ENCODE measurements at regions not wholly inside any gene's neighbourhood (a gene's known extent, or its start where the extent isn't known, plus 50 kb on each side); places are given as distances from the start of the nearest gene placed in this dataset.

- DNase-seq = no peak
- H3K4me1 ChIP-seq = no peaks in the 10 kb centered on the region
- no peaks in the 10 kb centered on the region for H3K9me3 ChIP-seq
- H3K36me3 ChIP-seq = no peaks in the 10 kb centered on the region
- WGBS, 5 donors = 84 to 100% (median 89%) methylated on average over 1 of the region's 1 CpG
- peaks cover 0 to 30% (median 0%) of the 10 kb centered on the region in 3 donors for H3K27me3 ChIP-seq
- intact Hi-C loops (cut with DNase I; ENCODE audit: low total_unique reads) = no loop called here
- TF ChIP-seq POLR2AphosphoS5 (IDR thresholded peaks at IDR 0.05) = no peak
- no peak for TF ChIP-seq CTCF (IDR thresholded peaks at IDR 0.05)
- no peak for TF ChIP-seq POLR2A (IDR thresholded peaks at IDR 0.05)
- no peak for TF ChIP-seq EP300 (IDR thresholded peaks at IDR 0.05)
- H3K27ac ChIP-seq = no peak overlapping the region
- H3K4me3 ChIP-seq = no peak overlapping the region
Observed at GRCh38 chr1:5408401-5408800, 583.8 kb downstream of the NPHP4 start.

- no peaks in the 10 kb centered on the region for H3K4me1 ChIP-seq
- H3K36me3 ChIP-seq = no peaks in the 10 kb centered on the region
- 80 to 93% (median 88%) methylated on average over 3 of the region's 3 CpGs for WGBS, 5 donors
- no peak overlapping the region for H3K4me3 ChIP-seq
- H3K27me3 ChIP-seq = peaks cover 0 to 28% (median 0%) of the 10 kb centered on the region in 3 donors
- TF ChIP-seq CTCF (IDR thresholded peaks at IDR 0.05) = no peak
- no peak for TF ChIP-seq POLR2AphosphoS5 (IDR thresholded peaks at IDR 0.05)
- no peak for TF ChIP-seq POLR2A (IDR thresholded peaks at IDR 0.05)
- TF ChIP-seq EP300 (IDR thresholded peaks at IDR 0.05) = no peak
- DNase-seq = no peak
- no peaks in the 10 kb centered on the region for H3K9me3 ChIP-seq
- intact Hi-C loops (cut with DNase I; ENCODE audit: low total_unique reads) = no loop called here
- H3K27ac ChIP-seq = no peak overlapping the region
Observed at GRCh38 chr1:5405263-5405662, 587.0 kb downstream of the NPHP4 start.

- 68 to 84% (median 81%) methylated on average over 7 of the region's 7 CpGs for WGBS, 5 donors
- intact Hi-C loops (cut with DNase I; ENCODE audit: low total_unique reads) = no loop called here
- Histone ChIP-seq H3K27ac (no peak overlapping the region), H3K36me3 (no peaks in the 10 kb centered on the region), H3K9me3 (no peaks in the 10 kb centered on the region), H3K27me3 (peaks cover 0 to 21% (median 0%) of the 10 kb centered on the region in 3 donors), H3K4me1 (no peaks in the 10 kb centered on the region), H3K4me3 (no peak overlapping the region)
- DNase-seq = no peak
- TF ChIP-seq POLR2AphosphoS5 (IDR thresholded peaks at IDR 0.05) = no peak
- TF ChIP-seq CTCF (IDR thresholded peaks at IDR 0.05) = no peak
- no peak for TF ChIP-seq EP300 (IDR thresholded peaks at IDR 0.05)
- no peak for TF ChIP-seq POLR2A (IDR thresholded peaks at IDR 0.05)
Observed at GRCh38 chr1:5404412-5405203, 587.6 kb downstream of the NPHP4 start.

- H3K4me1 ChIP-seq = no peaks in the 10 kb centered on the region
- H3K4me3 ChIP-seq = no peak overlapping the region
- TF ChIP-seq EP300 (IDR thresholded peaks at IDR 0.05) (no peak), POLR2A (IDR thresholded peaks at IDR 0.05) (no peak), POLR2AphosphoS5 (IDR thresholded peaks at IDR 0.05) (no peak), CTCF (IDR thresholded peaks at IDR 0.05) (no peak)
- no peak for DNase-seq
- no peaks in the 10 kb centered on the region for H3K36me3 ChIP-seq
- peaks cover 0 to 21% (median 0%) of the 10 kb centered on the region in 3 donors for H3K27me3 ChIP-seq
- H3K9me3 ChIP-seq = no peaks in the 10 kb centered on the region
- 55 to 86% (median 71%) methylated on average over 3 to 5 of the region's 5 CpGs for whole genome bisulfite sequencing, 5 donors
- intact Hi-C loops (cut with DNase I; ENCODE audit: low total_unique reads) = no loop called here
- H3K27ac ChIP-seq = no peak overlapping the region
Observed at GRCh38 chr1:5403935-5404334, 588.3 kb downstream of the NPHP4 start.
